ENCODE measurements at regions not wholly inside any gene's neighbourhood (a gene's known extent, or its start where the extent isn't known, plus 50 kb on each side); places are given as distances from the start of the nearest gene placed in this dataset.

GRCh38 chr2:18883616-18884456 is 294.5 kb upstream of the NT5C1B start:
- Histone ChIP-seq H3K27me3 (ENCODE audit: control insufficient read depth, insufficient read depth, low read length) (no peaks in the 10 kb centered on the region), H3K4me3 (ENCODE audit: low read depth, low read length) (no peak overlapping the region), H3K36me3 (ENCODE audit: control insufficient read depth, insufficient read depth, low read length) (no peaks in the 10 kb centered on the region), H3K9ac (ENCODE audit: low read depth, low read length) (no peak overlapping the region), H3K9me3 (ENCODE audit: control insufficient read depth, insufficient read depth, low read length) (no peaks in the 10 kb centered on the region), H3K27ac (ENCODE audit: low read depth, low read length) (no peak overlapping the region), H3K4me1 (ENCODE audit: control insufficient read depth, insufficient read depth, low read length) (no peaks in the 10 kb centered on the region)

DNA sequence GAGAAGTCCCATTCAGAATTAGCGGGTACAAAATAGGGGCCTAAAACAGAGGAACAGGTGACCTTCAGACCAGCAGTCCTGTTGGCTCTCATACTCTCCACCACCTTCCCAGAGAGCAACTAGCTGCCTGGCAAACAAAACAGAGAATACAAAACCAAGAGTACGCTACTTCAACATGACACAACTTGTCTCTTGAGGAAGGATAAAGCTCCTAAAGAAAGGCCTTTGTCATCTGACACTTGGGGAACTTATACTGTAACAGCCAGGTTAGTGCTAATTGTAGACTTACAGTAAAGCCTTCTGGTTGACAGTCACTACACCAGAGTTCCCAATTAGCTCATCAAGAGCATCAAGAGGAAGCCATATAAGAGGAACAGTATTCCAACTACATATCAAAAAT is 282.1 kb upstream of the NT5C1B start:
- H3K4me1 ChIP-seq (ENCODE audit: control insufficient read depth, insufficient read depth, low read length): no peaks in the 10 kb centered on the region
- H3K27me3 ChIP-seq (ENCODE audit: control insufficient read depth, insufficient read depth, low read length): no peaks in the 10 kb centered on the region
- no peak overlapping the region for H3K4me3 ChIP-seq (ENCODE audit: low read depth, low read length)
- H3K9ac ChIP-seq (ENCODE audit: low read depth, low read length): no peak overlapping the region
- H3K27ac ChIP-seq (ENCODE audit: low read depth, low read length): no peak overlapping the region
- H3K36me3 ChIP-seq (ENCODE audit: control insufficient read depth, insufficient read depth, low read length): no peaks in the 10 kb centered on the region
- H3K9me3 ChIP-seq (ENCODE audit: control insufficient read depth, insufficient read depth, low read length): no peaks in the 10 kb centered on the region

- H3K4me3 ChIP-seq (ENCODE audit: low read depth, low read length): no peak overlapping the region
- no peak overlapping the region for H3K9ac ChIP-seq (ENCODE audit: low read depth, low read length)
- no peak overlapping the region for H3K27ac ChIP-seq (ENCODE audit: low read depth, low read length)
- no peaks in the 10 kb centered on the region for H3K27me3 ChIP-seq (ENCODE audit: control insufficient read depth, insufficient read depth, low read length)
- H3K36me3 ChIP-seq (ENCODE audit: control insufficient read depth, insufficient read depth, low read length): no peaks in the 10 kb centered on the region
- no peaks in the 10 kb centered on the region for H3K4me1 ChIP-seq (ENCODE audit: control insufficient read depth, insufficient read depth, low read length)
- H3K9me3 ChIP-seq (ENCODE audit: control insufficient read depth, insufficient read depth, low read length): no peaks in the 10 kb centered on the region
Observed at GRCh38 chr2:18870307-18870706, 280.9 kb upstream of the NT5C1B start.

- Histone ChIP-seq H3K9ac (ENCODE audit: low read depth, low read length) (no peak overlapping the region), H3K27ac (ENCODE audit: low read depth, low read length) (no peak overlapping the region), H3K36me3 (ENCODE audit: control insufficient read depth, insufficient read depth, low read length) (no peaks in the 10 kb centered on the region), H3K4me3 (ENCODE audit: low read depth, low read length) (no peak overlapping the region), H3K9me3 (ENCODE audit: control insufficient read depth, insufficient read depth, low read length) (no peaks in the 10 kb centered on the region), H3K27me3 (ENCODE audit: control insufficient read depth, insufficient read depth, low read length) (no peaks in the 10 kb centered on the region), H3K4me1 (ENCODE audit: control insufficient read depth, insufficient read depth, low read length) (no peaks in the 10 kb centered on the region)
Observed at GRCh38 chr2:18861951-18862350, 272.6 kb upstream of the NT5C1B start.

DNA sequence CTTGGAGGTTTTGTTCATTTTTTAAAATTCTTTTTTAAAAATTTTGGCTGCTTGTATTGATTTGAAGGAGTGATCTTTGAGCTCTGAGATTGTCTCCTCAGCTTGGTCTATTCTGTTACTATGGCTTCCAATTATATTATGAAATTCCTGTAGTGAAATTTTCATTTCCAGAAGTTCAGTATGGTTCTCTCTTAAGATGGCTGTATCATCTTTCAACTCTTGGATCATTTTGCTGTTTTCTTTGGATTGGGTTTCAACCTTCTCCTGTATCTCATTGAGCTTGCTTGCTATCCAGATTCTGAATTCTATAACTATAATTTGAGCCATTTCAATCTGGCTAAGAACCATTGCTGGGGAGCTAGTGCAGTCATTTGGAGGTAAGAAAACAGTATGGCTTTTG is 270.8 kb upstream of the NT5C1B start:
- H3K36me3 ChIP-seq (ENCODE audit: control insufficient read depth, insufficient read depth, low read length): no peaks in the 10 kb centered on the region
- H3K9ac ChIP-seq (ENCODE audit: low read depth, low read length): no peak overlapping the region
- H3K9me3 ChIP-seq (ENCODE audit: control insufficient read depth, insufficient read depth, low read length): no peaks in the 10 kb centered on the region
- no peaks in the 10 kb centered on the region for H3K27me3 ChIP-seq (ENCODE audit: control insufficient read depth, insufficient read depth, low read length)
- no peaks in the 10 kb centered on the region for H3K4me1 ChIP-seq (ENCODE audit: control insufficient read depth, insufficient read depth, low read length)
- no peak overlapping the region for H3K27ac ChIP-seq (ENCODE audit: low read depth, low read length)
- H3K4me3 ChIP-seq (ENCODE audit: low read depth, low read length): no peak overlapping the region

DNA sequence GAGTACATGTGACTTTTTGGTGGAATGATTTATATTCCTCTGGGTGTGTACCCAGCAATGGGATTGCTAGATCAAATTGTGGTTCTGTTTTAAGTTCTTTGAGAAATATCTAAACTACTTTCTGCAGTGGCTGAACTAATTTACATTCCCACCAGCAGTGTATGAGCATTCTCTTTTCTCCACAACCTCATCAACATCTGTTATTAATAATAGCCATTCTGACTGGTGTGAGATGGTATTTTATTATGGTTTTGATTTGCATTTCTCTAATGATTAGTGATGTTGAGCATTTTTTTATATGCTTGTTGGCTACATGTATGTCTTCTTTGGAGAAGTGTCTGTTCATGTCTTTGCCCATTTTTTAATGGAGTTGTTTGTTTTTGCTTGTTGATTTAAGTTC is 267.4 kb upstream of the NT5C1B start:
- Histone ChIP-seq H3K9me3 (ENCODE audit: control insufficient read depth, insufficient read depth, low read length) (no peaks in the 10 kb centered on the region), H3K4me1 (ENCODE audit: control insufficient read depth, insufficient read depth, low read length) (no peaks in the 10 kb centered on the region), H3K36me3 (ENCODE audit: control insufficient read depth, insufficient read depth, low read length) (no peaks in the 10 kb centered on the region), H3K27ac (ENCODE audit: low read depth, low read length) (no peak overlapping the region), H3K4me3 (ENCODE audit: low read depth, low read length) (no peak overlapping the region), H3K27me3 (ENCODE audit: control insufficient read depth, insufficient read depth, low read length) (no peaks in the 10 kb centered on the region), H3K9ac (ENCODE audit: low read depth, low read length) (no peak overlapping the region)

- Histone ChIP-seq H3K9me3 (ENCODE audit: control insufficient read depth, insufficient read depth, low read length) (no peaks in the 10 kb centered on the region), H3K4me1 (ENCODE audit: control insufficient read depth, insufficient read depth, low read length) (peaks cover 5% of the 10 kb centered on the region; the same call in 1 of the 2 replicates), H3K27ac (ENCODE audit: low read depth, low read length) (no peak overlapping the region), H3K27me3 (ENCODE audit: control insufficient read depth, insufficient read depth, low read length) (no peaks in the 10 kb centered on the region), H3K4me3 (ENCODE audit: low read depth, low read length) (no peak overlapping the region), H3K36me3 (ENCODE audit: control insufficient read depth, insufficient read depth, low read length) (no peaks in the 10 kb centered on the region), H3K9ac (ENCODE audit: low read depth, low read length) (no peak overlapping the region)
Observed at GRCh38 chr2:18855027-18855426, 265.7 kb upstream of the NT5C1B start.

- Histone ChIP-seq H3K27ac (ENCODE audit: low read depth, low read length) (no peak overlapping the region), H3K36me3 (ENCODE audit: control insufficient read depth, insufficient read depth, low read length) (no peaks in the 10 kb centered on the region), H3K4me3 (ENCODE audit: low read depth, low read length) (no peak overlapping the region), H3K4me1 (ENCODE audit: control insufficient read depth, insufficient read depth, low read length) (peaks cover 7% of the 10 kb centered on the region; the same call in 1 of the 2 replicates), H3K9me3 (ENCODE audit: control insufficient read depth, insufficient read depth, low read length) (no peaks in the 10 kb centered on the region), H3K9ac (ENCODE audit: low read depth, low read length) (no peak overlapping the region), H3K27me3 (ENCODE audit: control insufficient read depth, insufficient read depth, low read length) (no peaks in the 10 kb centered on the region)
Observed at GRCh38 chr2:18849841-18850578, 260.6 kb upstream of the NT5C1B start.

GRCh38 chr2:18848646-18849045 is 259.3 kb upstream of the NT5C1B start:
- H3K27ac ChIP-seq (ENCODE audit: low read depth, low read length): no peak overlapping the region

GRCh38 chr2:18845854-18846445 is 256.6 kb upstream of the NT5C1B start:
- Histone ChIP-seq H3K9me3 (ENCODE audit: control insufficient read depth, insufficient read depth, low read length) (no peaks in the 10 kb centered on the region), H3K27ac (ENCODE audit: low read depth, low read length) (no peak overlapping the region), H3K27me3 (ENCODE audit: control insufficient read depth, insufficient read depth, low read length) (no peaks in the 10 kb centered on the region), H3K4me1 (ENCODE audit: control insufficient read depth, insufficient read depth, low read length) (peaks cover 16% of the 10 kb centered on the region), H3K36me3 (ENCODE audit: control insufficient read depth, insufficient read depth, low read length) (no peaks in the 10 kb centered on the region), H3K9ac (ENCODE audit: low read depth, low read length) (no peak overlapping the region), H3K4me3 (ENCODE audit: low read depth, low read length) (no peak overlapping the region)

More at GRCh38 chr2:18848646-18849045, 259.3 kb upstream of the NT5C1B start:
- Histone ChIP-seq H3K27me3 (ENCODE audit: control insufficient read depth, insufficient read depth, low read length) (no peaks in the 10 kb centered on the region), H3K9ac (ENCODE audit: low read depth, low read length) (no peak overlapping the region), H3K4me3 (ENCODE audit: low read depth, low read length) (no peak overlapping the region), H3K36me3 (ENCODE audit: control insufficient read depth, insufficient read depth, low read length) (no peaks in the 10 kb centered on the region), H3K4me1 (ENCODE audit: control insufficient read depth, insufficient read depth, low read length) (peaks cover 7% of the 10 kb centered on the region; the same call in 1 of the 2 replicates), H3K9me3 (ENCODE audit: control insufficient read depth, insufficient read depth, low read length) (no peaks in the 10 kb centered on the region)

DNA sequence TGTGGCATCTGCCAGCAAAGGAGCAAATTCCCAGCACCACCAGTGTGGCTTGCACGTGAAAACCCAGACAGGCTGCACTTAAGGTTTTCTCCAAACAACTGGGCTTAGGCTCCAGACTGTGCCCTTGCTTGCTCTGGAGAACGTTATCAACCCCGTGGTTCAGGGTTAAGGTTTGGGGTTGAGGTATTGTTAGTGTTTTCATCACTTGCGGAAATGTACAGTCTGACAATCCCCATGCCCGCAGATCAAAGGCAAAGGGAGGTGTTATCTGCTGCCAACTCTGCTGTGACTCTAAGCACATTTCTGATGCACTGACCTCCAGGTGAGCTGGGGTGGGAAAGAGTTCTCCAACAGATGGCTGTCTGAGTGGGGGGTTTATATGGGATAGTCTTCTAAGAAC is 253.5 kb upstream of the NT5C1B start:
- no peak overlapping the region for H3K4me3 ChIP-seq (ENCODE audit: low read depth, low read length)
- no peaks in the 10 kb centered on the region for H3K9me3 ChIP-seq (ENCODE audit: control insufficient read depth, insufficient read depth, low read length)
- H3K4me1 ChIP-seq (ENCODE audit: control insufficient read depth, insufficient read depth, low read length): peaks cover 17% of the 10 kb centered on the region

More for the DNA sequence above, 253.5 kb upstream of the NT5C1B start:
- Histone ChIP-seq H3K36me3 (ENCODE audit: control insufficient read depth, insufficient read depth, low read length) (no peaks in the 10 kb centered on the region), H3K27me3 (ENCODE audit: control insufficient read depth, insufficient read depth, low read length) (no peaks in the 10 kb centered on the region), H3K9ac (ENCODE audit: low read depth, low read length) (no peak overlapping the region), H3K27ac (ENCODE audit: low read depth, low read length) (no peak overlapping the region)

All from HUES48 (cell line).